Gastroesophageal sphincter (tissue), 4 donors: ENCODE measurements at regions not wholly inside any gene's neighbourhood (a gene's known extent, or its start where the extent isn't known, plus 50 kb on each side); places are given as distances from the start of the nearest gene placed in this dataset.

Experiments
- ATAC-seq: fragments of 150-250 bp; one replicate; pipeline ENCODE4 v1.9.1; 2016; ENCODE audit warnings: mild to moderate bottlenecking, moderate library complexity
- H3K27ac ChIP-seq, 4 donors: fragments of 200-600 bp; sonication (generic) in 3 of 4; 1 replicate in 3 of 4; 2 replicates in 1 of 4; pipeline ENCODE4 v1.5.1; 2016 to 2019
- H3K27me3 ChIP-seq: fragments of 200-600 bp; sonication (generic); one replicate; pipeline ENCODE4 v1.5.1; 2019
- H3K36me3 ChIP-seq, 2 donors: fragments of 200-600 bp; sonication (generic); one replicate each; pipeline ENCODE4 v1.5.1; 2019; ENCODE audit warnings: control low read depth in 1 of 2
- H3K4me1 ChIP-seq, 3 donors: fragments of 200-600 bp; sonication (generic); 1 replicate in 2 of 3; 2 replicates in 1 of 3; pipeline ENCODE4 v1.5.1; 2016 to 2019; ENCODE audit warnings: control low read depth in 2 of 3
- H3K4me3 ChIP-seq, 2 donors: fragments of 200-600 bp; sonication (generic); one replicate each; pipeline ENCODE4 v1.5.1; 2019; ENCODE audit warnings: mild to moderate bottlenecking in 1 of 2, moderate library complexity in 1 of 2
- H3K9me3 ChIP-seq, 3 donors: fragments of 200-600 bp; sonication (generic); one replicate each; pipeline ENCODE4 v1.5.1; 2017 to 2019; ENCODE audit warnings: control low read depth in 2 of 3
- EP300 ChIP-seq: sonication (generic); formaldehyde crosslinking; IDR thresholded peaks from one replicate; pipeline ENCODE4 v1.6.1; 2017; ENCODE audit warnings: antibody characterized with exemption, mild to moderate bottlenecking
- POLR2A ChIP-seq, 2 donors: fragments of 450-650 bp; IDR thresholded peaks; one replicate each; pipeline ENCODE4 v1.6.1; 2017; ENCODE audit warnings: antibody characterized with exemption in 2 of 2, mild to moderate bottlenecking in 2 of 2, moderate library complexity in 1 of 2
- POLR2AphosphoS5 ChIP-seq: sonication (generic); formaldehyde crosslinking; IDR thresholded peaks from one replicate; pipeline ENCODE4 v1.6.1; 2017; ENCODE audit warnings: antibody characterized with exemption
- WGBS, 2 donors: methylation state at CpG; one replicate each; pipeline ENCODE4 v1.1.5; 2018; ENCODE audit warnings: low coverage in 1 of 2; 5-methylcytosine and 5-hydroxymethylcytosine counted together
- TF ChIP-seq, protein P1 (sequence below), 4 experiments: fragments of 200-600 bp in 2 of 4; fragments of 450-650 bp in 2 of 4; sonication (generic) in 1 of 4; IDR thresholded peaks; one replicate each; pipeline ENCODE4 v1.5.1; 2017 to 2019; ENCODE audit warnings: antibody characterized with exemption in 4 of 4, mild to moderate bottlenecking in 2 of 4, moderate library complexity in 2 of 4

DNA sequence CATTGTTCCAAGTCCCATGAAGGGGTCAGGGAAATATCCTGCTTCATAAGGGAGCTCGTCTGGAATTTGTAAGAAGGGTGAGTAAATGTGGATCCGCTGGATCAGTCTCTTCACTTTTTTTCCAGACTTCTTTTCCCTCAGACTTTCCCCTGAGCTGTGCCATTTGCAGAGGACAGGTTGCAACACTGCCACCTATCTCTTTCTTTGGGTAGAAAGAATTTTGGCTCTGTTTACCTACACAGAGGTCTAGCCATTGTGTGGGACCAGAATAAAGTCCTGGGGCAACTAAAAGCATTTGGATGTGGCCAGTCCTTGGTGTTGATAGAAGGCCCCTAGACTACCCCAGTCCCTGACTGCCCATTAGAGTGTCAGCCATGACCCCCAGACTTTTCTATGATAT, 1146.7 kb upstream of the PRMT6 start:
- H3K4me1 ChIP-seq, result no peaks in the 10 kb centered on the region
- H3K36me3 ChIP-seq, result no peaks in the 10 kb centered on the region
- no peak overlapping the region for H3K4me3 ChIP-seq
- no peaks in the 10 kb centered on the region for H3K27me3 ChIP-seq
- no peak for ATAC-seq
- 40 to 63% methylated on average over 1 to 2 of the region's 2 CpGs for WGBS, 2 donors
- H3K9me3 ChIP-seq, result no peaks in the 10 kb centered on the region
- H3K27ac ChIP-seq, result no peak overlapping the region
- TF ChIP-seq POLR2A (IDR thresholded peaks at IDR 0.05), result no peak
- TF ChIP-seq, protein P1, sequence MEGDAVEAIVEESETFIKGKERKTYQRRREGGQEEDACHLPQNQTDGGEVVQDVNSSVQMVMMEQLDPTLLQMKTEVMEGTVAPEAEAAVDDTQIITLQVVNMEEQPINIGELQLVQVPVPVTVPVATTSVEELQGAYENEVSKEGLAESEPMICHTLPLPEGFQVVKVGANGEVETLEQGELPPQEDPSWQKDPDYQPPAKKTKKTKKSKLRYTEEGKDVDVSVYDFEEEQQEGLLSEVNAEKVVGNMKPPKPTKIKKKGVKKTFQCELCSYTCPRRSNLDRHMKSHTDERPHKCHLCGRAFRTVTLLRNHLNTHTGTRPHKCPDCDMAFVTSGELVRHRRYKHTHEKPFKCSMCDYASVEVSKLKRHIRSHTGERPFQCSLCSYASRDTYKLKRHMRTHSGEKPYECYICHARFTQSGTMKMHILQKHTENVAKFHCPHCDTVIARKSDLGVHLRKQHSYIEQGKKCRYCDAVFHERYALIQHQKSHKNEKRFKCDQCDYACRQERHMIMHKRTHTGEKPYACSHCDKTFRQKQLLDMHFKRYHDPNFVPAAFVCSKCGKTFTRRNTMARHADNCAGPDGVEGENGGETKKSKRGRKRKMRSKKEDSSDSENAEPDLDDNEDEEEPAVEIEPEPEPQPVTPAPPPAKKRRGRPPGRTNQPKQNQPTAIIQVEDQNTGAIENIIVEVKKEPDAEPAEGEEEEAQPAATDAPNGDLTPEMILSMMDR (IDR thresholded peaks at IDR 0.05), result no peak
- TF ChIP-seq POLR2AphosphoS5, result no peak
- no peak for TF ChIP-seq EP300

DNA sequence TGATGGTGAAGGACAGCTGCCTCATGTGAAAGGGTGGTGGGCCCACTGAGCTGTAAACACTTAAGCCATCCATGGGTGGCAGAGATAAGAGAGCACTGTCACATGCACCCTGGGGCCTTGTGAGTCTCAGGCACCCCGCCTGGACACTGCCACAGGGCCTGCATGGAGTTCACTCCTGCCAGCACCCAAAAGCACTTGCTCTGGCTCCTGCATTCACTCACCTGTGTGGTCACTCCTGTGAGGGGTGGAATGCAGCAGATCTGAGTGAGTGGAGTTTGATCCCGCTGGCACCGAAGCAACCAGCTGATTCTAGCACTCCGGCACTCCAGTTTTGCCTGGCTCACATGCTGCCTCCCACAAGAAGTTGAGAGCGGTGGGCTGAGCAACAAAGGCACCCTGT, 1142.1 kb upstream of the PRMT6 start:
- H3K4me3 ChIP-seq, result no peak overlapping the region
- no peaks in the 10 kb centered on the region for H3K36me3 ChIP-seq
- H3K4me1 ChIP-seq, result no peaks in the 10 kb centered on the region
- TF ChIP-seq POLR2AphosphoS5 (no peak), POLR2A (IDR thresholded peaks at IDR 0.05) (no peak), EP300 (no peak)
- TF ChIP-seq, protein P1 (IDR thresholded peaks at IDR 0.05), result no peak
- 63 to 67% methylated on average over 3 to 4 of the region's 5 CpGs for WGBS, 2 donors
- no peaks in the 10 kb centered on the region for H3K27me3 ChIP-seq
- H3K9me3 ChIP-seq, result no peaks in the 10 kb centered on the region
- ATAC-seq, result no peak
- H3K27ac ChIP-seq, result no peak overlapping the region

DNA sequence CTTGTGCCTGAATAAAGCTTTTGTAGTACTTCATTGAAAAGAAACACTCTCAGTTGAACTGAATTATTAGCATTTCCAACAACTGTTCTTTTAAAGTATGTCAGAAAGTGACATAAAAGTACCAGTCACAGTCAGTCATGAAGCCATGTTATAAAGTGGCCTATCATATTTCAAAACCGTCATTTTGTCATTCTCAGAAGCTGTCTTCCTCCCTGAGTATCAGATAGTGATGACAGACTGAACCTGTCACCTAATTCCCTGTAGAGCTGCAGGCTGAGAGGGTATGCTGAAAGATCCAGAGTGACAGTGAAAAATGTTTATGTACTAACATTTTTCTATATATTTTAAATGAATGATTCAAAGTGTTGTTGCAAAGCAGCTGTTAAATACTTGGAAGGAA, 1121.7 kb upstream of the PRMT6 start:
- Histone ChIP-seq H3K4me1 (no peaks in the 10 kb centered on the region), H3K4me3 (no peak overlapping the region), H3K36me3 (no peaks in the 10 kb centered on the region), H3K9me3 (no peaks in the 10 kb centered on the region), H3K27me3 (no peaks in the 10 kb centered on the region), H3K27ac (no peak overlapping the region)
- TF ChIP-seq POLR2A (IDR thresholded peaks at IDR 0.05), result no peak
- TF ChIP-seq, protein P1 (IDR thresholded peaks at IDR 0.05), result no peak
- no peak for TF ChIP-seq POLR2AphosphoS5
- no peak for TF ChIP-seq EP300
- 37 to 69% methylated on average over 1 of the region's 1 CpG for WGBS, 2 donors
- no peak for ATAC-seq

GRCh38 chr1:105964879-105965278, 1091.6 kb upstream of the PRMT6 start:
- H3K4me1 ChIP-seq, result no peaks in the 10 kb centered on the region
- H3K36me3 ChIP-seq, result no peaks in the 10 kb centered on the region
- TF ChIP-seq POLR2AphosphoS5 (no peak), POLR2A (IDR thresholded peaks at IDR 0.05) (no peak), EP300 (no peak)
- TF ChIP-seq, protein P1 (IDR thresholded peaks at IDR 0.05), result no peak
- H3K4me3 ChIP-seq, result no peak overlapping the region
- WGBS, 2 donors, result 74 to 82% methylated on average over 4 of the region's 4 CpGs
- no peak for ATAC-seq
- H3K9me3 ChIP-seq, result no peaks in the 10 kb centered on the region
- no peaks in the 10 kb centered on the region for H3K27me3 ChIP-seq
- H3K27ac ChIP-seq, result no peak overlapping the region

- Histone ChIP-seq H3K27ac (no peak overlapping the region), H3K9me3 (no peaks in the 10 kb centered on the region), H3K27me3 (no peaks in the 10 kb centered on the region), H3K4me1 (no peaks in the 10 kb centered on the region), H3K36me3 (no peaks in the 10 kb centered on the region), H3K4me3 (no peak overlapping the region)
- no peak for TF ChIP-seq EP300
- no peak for TF ChIP-seq POLR2AphosphoS5
- TF ChIP-seq, protein P1 (IDR thresholded peaks at IDR 0.05), result no peak
- TF ChIP-seq POLR2A (IDR thresholded peaks at IDR 0.05), result no peak
- 84 to 94% methylated on average over 5 to 6 of the region's 6 CpGs for WGBS, 2 donors
- no peak for ATAC-seq
Measured at GRCh38 chr1:105997516-105997915, 1059.0 kb upstream of the PRMT6 start.
